ENCODE measurements at regions not wholly inside any gene's neighbourhood (a gene's known extent, or its start where the extent isn't known, plus 50 kb on each side); places are given as distances from the start of the nearest gene placed in this dataset.
"Not testable (repeated sequence)": the region's sequence is repeated elsewhere in the genome, so short reads cannot be mapped to it uniquely, and the experiment has no call there.

DNA sequence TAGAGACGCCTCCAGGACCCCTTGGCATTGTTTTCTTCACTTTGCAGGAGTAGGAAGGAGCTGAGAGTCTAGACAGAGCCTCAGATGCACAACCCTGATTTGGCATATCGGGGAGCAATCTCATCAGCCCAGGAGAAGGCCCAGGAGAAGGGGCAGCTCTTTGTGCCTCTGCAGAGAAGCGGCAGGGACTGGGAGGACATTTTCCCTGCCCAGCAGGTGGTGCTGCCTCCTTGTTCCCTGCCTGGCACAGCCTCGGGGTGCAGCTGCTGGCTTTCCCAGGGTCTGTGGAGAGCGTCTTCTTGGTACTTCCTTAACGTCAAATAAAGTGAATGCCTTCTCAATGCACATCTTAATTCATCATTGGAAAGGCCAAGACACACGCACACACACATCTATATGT lies 419.5 kb downstream of the TMEM121 start:
- DNase-seq = no peak

- DNase-seq = no peak
These were observed 421.2 kb downstream of the TMEM121 start for GRCh38 chr14:105947599-105947998.

DNA sequence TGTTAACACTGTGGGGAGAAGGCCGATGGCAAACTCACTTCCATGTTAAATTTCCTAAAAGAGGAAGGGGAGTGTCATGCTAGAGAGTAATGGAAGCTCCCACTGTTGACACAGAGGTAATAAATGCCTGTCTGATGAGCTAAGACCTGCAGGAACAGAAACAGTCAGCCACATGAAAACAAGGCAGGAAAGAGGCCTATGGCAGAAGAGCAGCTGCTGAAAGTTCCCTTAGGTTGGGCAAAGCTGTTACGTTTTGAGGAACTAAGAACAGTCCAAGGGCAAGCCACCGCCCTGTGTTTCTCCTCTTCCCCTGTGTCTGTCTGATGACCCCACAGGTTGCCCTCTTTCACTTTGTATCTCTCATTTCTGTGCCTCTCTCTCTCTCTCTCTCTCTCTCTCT lies 422.6 kb downstream of the TMEM121 start:
- not testable (repeated sequence) for DNase-seq

GRCh38 chr14:105950364-105950892 lies 424.0 kb downstream of the TMEM121 start:
- not testable (repeated sequence) for DNase-seq

GRCh38 chr14:105951399-105951798 lies 425.0 kb downstream of the TMEM121 start:
- no peak for DNase-seq

DNA sequence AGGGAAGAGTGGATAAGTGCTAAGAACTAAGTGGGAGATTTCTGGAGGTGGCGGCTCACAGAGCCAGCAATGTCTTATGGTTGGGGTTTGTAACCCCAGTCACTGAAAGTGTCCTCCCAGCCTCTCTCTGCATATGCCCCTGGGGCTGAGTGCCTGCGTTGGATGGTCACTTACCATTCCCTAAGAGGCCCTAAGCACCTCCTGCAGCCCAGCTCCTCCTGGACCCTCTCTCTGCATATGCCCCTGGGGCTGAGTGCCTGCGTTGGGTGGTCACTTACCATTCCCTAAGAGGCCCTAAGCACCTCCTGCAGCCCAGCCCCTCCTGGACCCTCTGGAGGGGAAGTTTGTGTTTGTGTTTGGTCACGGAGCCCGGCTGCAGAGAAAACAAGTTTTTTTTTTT lies 425.8 kb downstream of the TMEM121 start:
- DNase-seq = no peak

GRCh38 chr14:105952826-105953225 lies 426.4 kb downstream of the TMEM121 start:
- DNase-seq = no peak

- DNase-seq = not testable (repeated sequence)
These were observed 435.2 kb downstream of the TMEM121 start for GRCh38 chr14:105961625-105962024.

DNA sequence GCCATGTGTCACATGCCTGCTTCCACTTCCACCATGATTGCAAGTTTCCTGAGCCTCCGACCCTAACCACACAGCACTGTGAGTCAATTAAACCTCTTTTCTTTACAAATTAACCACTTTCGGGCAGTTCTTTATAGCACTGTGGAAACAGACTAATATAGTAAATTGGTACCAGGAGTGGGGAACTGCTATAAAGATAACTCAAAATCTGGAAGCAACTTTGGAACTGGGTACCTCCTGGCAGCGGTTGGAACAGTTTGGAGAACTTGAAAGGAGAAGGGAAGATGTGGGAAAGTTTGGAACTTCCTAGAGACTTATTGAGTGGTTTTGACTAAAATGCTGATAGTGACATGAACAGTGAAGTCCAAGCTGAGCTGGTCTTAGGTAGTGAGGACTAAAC lies 436.1 kb downstream of the TMEM121 start:
- no peak for DNase-seq

DNA sequence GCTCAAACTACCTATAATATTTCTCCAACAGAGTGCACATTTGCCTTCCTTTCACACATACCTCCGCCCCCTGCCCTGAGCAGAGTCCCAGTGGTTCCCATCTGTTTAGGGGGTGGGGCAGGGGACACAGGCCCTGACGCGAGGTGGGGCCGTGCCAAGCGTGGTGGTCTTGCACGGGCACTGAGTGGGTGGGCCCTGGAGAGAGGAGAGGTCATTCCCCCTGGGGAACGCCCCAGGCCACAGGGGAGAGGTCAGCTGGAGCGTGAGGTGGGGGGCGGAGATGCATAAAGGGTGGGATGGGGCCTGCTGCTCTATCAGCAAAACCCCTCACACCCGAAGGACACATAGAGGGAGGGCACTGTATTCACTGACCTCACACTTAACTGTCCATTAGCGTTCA lies 441.9 kb downstream of the TMEM121 start:
- DNase-seq = no peak

GRCh38 chr14:105969026-105969425 lies 442.6 kb downstream of the TMEM121 start:
- DNase-seq = not testable (repeated sequence)

DNA sequence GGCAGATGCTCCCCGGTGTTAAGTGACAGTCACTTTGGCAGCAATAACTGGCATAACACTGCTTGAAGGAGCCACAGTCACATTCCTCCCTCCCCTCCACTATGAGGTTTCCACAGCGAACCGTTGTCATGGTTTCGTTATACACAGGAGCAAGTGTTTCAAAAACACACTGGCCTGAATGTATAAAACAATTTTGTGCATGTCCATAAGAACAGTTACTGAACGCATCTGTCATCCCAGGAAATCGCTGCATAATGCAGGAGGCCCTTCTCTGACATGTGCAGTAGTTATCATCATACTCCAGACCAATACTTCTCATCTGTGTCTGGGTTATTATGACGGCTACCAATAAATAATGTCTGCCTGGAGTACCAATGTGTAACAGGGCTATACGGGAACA lies 444.4 kb downstream of the TMEM121 start:
- DNase-seq = not testable (repeated sequence)

GRCh38 chr14:105971593-105972500 lies 445.5 kb downstream of the TMEM121 start:
- no peak for DNase-seq

DNA sequence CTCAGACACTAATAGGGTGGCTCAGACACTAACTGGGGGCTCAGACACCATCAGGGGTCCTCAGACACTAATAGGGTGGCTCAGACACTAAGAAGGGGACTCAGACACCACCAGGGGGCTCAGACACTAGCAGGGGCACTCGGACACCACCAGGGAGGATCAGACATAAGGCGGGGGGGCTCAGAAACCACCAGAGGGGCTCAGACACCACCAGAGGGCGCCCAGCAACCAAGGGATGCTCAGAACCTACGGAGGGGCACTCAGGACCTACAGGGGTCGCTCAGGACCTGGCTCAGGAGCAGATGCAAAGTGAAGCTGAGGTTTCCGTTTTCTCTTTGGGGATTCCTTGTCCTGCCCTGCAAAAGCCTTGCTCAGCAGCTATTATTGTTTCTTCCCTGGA lies 448.5 kb downstream of the TMEM121 start:
- no peak for DNase-seq

GRCh38 chr14:105978618-105979295 lies 452.4 kb downstream of the TMEM121 start:
- DNase-seq = no peak

- peak; percentile 63 for DNase-seq
These were observed 453.1 kb downstream of the TMEM121 start for GRCh38 chr14:105979446-105979845.

GRCh38 chr14:105980224-105980623 lies 453.8 kb downstream of the TMEM121 start:
- DNase-seq = peak; percentile 84

DNA sequence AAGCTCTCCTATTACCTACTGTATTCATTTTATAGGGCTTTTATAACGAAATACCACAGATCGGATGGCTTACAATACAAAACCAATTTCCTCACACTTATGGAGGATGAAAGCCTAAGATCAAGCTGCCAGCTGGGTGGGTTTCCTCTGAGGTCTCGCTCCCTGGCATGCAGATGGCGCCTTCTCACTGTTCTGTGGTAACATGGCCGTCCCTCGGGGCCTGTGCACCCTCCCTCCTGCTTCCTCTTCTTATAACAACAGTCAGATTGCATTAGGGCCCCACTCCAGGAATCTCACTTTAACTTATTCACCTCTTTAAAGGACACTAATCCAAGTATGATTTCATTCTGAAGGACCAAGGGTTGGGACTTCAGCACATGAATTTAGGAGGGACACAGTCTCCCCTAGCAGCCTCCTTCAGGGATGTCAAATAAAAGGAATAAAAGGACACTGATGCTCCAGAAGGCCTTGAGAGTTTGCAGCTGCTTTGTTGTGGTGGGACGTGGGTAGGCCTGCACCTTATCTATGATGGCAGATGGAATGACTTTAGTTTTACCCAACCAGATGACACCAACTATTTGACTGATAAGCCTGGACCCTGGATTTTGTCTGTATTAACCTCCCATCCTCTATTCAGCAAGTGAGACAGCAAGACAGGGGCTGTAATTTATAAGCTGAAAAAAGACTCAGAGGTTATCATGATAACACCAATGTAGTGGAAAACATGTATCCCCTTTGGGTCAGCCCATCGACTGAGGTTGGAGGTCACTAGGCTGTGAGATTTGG lies 455.3 kb downstream of the TMEM121 start:
- DNase-seq = not testable (repeated sequence)

DNA sequence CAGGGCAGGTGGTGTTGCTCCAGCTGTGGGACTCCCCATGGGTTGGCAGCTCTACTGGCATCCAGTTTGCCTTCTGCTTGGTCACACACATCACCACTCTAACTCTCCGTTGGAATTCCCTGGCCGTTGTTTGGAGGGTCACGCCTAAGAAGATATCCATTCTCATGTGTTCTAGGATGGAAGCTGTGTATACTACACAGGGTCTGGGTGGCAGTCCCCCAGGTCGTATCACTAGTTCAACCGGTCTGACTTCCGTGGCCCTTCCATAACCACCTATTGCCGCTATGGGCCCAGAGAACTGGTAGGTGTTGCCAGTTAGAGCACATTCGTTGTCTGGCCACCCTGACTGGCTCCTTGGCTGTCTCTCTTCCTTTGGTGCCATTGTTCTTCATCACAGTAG lies 456.3 kb downstream of the TMEM121 start:
- DNase-seq = no peak

GRCh38 chr14:105986894-105987284 lies 460.5 kb downstream of the TMEM121 start:
- no peak for DNase-seq

DNA sequence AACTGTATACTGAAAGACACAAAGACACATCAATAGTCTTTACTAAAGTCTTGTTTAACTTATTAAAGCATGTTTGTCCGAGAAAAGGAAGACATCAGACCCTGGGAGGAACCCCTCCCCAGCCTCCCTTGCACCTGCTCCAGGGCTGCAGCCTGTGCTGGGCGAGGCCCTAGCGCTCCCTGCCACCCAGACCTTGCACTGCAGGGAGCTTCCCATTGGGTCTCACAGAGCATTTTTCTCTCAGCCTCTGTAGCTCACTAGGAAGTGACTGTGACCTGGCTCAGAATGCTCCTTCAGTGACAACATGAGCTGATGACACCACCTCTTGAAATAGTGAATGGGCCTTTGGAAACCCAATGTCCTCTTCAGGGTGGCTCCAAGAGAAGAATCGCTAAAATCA lies 461.2 kb downstream of the TMEM121 start:
- DNase-seq = no peak

- DNase-seq = no peak
These were observed 463.4 kb downstream of the TMEM121 start for GRCh38 chr14:105989566-105990302.
